ENCODE measurements at regions not wholly inside any gene's neighbourhood (a gene's known extent, or its start where the extent isn't known, plus 50 kb on each side); places are given as distances from the start of the nearest gene placed in this dataset.

DNA sequence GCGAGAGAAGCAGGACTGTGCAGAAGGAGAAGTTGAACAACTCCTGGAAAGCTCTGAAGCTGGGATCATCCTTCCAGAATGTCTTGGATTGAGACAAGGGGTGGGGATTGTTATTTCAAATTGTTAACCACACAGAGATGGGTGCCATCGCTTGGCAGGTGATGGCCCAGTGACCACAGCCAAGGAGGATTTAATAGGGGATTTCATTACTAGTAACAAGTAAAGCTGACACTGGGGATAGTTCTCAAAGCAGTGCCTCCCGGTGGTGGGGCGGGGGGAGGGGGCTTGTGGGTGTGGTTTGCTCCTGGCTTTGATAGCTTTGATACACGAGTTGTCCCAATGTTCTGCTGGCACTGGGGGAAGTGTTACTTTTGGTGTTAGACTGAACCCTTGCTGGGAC, 59.2 kb downstream of the ZNF503 start:
- TF ChIP-seq, protein P1, sequence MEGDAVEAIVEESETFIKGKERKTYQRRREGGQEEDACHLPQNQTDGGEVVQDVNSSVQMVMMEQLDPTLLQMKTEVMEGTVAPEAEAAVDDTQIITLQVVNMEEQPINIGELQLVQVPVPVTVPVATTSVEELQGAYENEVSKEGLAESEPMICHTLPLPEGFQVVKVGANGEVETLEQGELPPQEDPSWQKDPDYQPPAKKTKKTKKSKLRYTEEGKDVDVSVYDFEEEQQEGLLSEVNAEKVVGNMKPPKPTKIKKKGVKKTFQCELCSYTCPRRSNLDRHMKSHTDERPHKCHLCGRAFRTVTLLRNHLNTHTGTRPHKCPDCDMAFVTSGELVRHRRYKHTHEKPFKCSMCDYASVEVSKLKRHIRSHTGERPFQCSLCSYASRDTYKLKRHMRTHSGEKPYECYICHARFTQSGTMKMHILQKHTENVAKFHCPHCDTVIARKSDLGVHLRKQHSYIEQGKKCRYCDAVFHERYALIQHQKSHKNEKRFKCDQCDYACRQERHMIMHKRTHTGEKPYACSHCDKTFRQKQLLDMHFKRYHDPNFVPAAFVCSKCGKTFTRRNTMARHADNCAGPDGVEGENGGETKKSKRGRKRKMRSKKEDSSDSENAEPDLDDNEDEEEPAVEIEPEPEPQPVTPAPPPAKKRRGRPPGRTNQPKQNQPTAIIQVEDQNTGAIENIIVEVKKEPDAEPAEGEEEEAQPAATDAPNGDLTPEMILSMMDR (IDR thresholded peaks at IDR 0.05; ENCODE audit: insufficient read depth, low read length) = no peak
- no peak for TF ChIP-seq GABPA (IDR thresholded peaks at IDR 0.05; ENCODE audit: low read depth)
- no peak for TF ChIP-seq SPI1 (IDR thresholded peaks at IDR 0.05; ENCODE audit: borderline replicate concordance, low read depth)
- TF ChIP-seq, protein P2, sequence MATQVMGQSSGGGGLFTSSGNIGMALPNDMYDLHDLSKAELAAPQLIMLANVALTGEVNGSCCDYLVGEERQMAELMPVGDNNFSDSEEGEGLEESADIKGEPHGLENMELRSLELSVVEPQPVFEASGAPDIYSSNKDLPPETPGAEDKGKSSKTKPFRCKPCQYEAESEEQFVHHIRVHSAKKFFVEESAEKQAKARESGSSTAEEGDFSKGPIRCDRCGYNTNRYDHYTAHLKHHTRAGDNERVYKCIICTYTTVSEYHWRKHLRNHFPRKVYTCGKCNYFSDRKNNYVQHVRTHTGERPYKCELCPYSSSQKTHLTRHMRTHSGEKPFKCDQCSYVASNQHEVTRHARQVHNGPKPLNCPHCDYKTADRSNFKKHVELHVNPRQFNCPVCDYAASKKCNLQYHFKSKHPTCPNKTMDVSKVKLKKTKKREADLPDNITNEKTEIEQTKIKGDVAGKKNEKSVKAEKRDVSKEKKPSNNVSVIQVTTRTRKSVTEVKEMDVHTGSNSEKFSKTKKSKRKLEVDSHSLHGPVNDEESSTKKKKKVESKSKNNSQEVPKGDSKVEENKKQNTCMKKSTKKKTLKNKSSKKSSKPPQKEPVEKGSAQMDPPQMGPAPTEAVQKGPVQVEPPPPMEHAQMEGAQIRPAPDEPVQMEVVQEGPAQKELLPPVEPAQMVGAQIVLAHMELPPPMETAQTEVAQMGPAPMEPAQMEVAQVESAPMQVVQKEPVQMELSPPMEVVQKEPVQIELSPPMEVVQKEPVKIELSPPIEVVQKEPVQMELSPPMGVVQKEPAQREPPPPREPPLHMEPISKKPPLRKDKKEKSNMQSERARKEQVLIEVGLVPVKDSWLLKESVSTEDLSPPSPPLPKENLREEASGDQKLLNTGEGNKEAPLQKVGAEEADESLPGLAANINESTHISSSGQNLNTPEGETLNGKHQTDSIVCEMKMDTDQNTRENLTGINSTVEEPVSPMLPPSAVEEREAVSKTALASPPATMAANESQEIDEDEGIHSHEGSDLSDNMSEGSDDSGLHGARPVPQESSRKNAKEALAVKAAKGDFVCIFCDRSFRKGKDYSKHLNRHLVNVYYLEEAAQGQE (IDR thresholded peaks at IDR 0.05; ENCODE audit: insufficient replicate concordance, low read depth) = no peak
- no peak for TF ChIP-seq POLR2AphosphoS5 (IDR thresholded peaks at IDR 0.05; ENCODE audit: low read depth)
- Histone ChIP-seq H3K4me3 (replicated peaks; ENCODE audit: insufficient read depth, low read length) (no peak overlapping the region), H3K27ac (replicated peaks) (no peak overlapping the region), H3K27me3 (ENCODE audit: insufficient read depth, poor library complexity, severe bottlenecking) (no peaks in the 10 kb centered on the region)
- DNase-seq (ENCODE audit: low read depth in 1 of 2, low spot score in 1 of 2) = no peak

DNA sequence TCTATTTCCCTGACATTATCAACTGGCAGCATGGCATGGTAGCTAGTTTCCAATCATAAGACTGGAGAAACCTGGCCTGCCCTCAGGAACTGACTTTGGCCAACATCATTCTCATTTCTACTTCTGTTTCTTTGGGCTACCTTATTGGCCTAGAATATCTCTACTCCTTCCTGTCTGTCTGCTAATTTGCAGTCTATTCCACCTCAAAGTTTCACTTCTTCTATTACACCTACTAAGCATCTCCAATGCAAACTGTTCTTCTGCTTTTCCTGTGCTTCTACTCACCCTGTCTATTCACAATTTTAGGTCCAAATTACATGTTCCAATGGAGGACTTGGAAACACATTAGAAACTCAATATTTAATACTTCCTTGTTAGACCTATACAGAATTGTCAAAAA, 65.6 kb downstream of the ZNF503 start:
- Histone ChIP-seq H3K4me3 (replicated peaks; ENCODE audit: insufficient read depth, low read length) (no peak overlapping the region), H3K27ac (replicated peaks) (no peak overlapping the region), H3K27me3 (ENCODE audit: insufficient read depth, poor library complexity, severe bottlenecking) (no peaks in the 10 kb centered on the region)
- DNase-seq (ENCODE audit: low read depth in 1 of 2, low spot score in 1 of 2) = no peak
- TF ChIP-seq POLR2AphosphoS5 (IDR thresholded peaks at IDR 0.05; ENCODE audit: low read depth) (no peak), GABPA (IDR thresholded peaks at IDR 0.05; ENCODE audit: low read depth) (no peak), SPI1 (IDR thresholded peaks at IDR 0.05; ENCODE audit: borderline replicate concordance, low read depth) (no peak)
- TF ChIP-seq, protein P1 (IDR thresholded peaks at IDR 0.05; ENCODE audit: insufficient read depth, low read length) = no peak
- TF ChIP-seq, protein P2 (IDR thresholded peaks at IDR 0.05; ENCODE audit: insufficient replicate concordance, low read depth) = no peak

DNA sequence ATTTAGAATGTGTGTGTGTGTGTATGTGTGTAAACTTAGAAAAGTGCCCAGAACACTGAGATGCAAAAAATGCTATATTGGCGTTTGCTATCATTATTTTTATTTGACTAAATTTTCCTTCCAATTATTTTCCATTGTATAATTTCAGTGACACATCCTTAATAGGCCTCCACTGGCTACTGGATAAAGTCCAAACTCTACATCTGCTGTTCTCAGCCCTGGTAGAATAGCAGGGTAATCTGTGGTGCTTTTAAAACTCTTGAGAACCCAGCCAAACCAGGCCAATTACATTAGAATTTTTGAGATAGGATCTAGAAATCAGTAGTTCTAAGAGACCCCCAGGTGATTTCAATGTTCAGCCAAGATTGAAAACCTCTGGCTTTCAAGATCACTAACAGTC, 66.4 kb downstream of the ZNF503 start:
- no peak for DNase-seq (ENCODE audit: low read depth in 1 of 2, low spot score in 1 of 2)
- TF ChIP-seq, protein P2 (IDR thresholded peaks at IDR 0.05; ENCODE audit: insufficient replicate concordance, low read depth) = no peak
- TF ChIP-seq, protein P1 (IDR thresholded peaks at IDR 0.05; ENCODE audit: insufficient read depth, low read length) = no peak
- Histone ChIP-seq H3K27me3 (ENCODE audit: insufficient read depth, poor library complexity, severe bottlenecking) (no peaks in the 10 kb centered on the region), H3K4me3 (replicated peaks; ENCODE audit: insufficient read depth, low read length) (no peak overlapping the region), H3K27ac (replicated peaks) (no peak overlapping the region)

Measured in HL-60 (cell line).